GM23248 (cell line): ENCODE measurements at regions not wholly inside any gene's neighbourhood (a gene's known extent, or its start where the extent isn't known, plus 50 kb on each side); places are given as distances from the start of the nearest gene placed in this dataset.

Experiments used
- DNase-seq: peaks from one replicate; pipeline ENCODE4 v3.0.0-alpha.2; 2015
- H2AFZ ChIP-seq: fragments of 200-600 bp; sonication (generic); 2 replicates; pipeline ENCODE4 v1.6.1; 2016; ENCODE audit warnings: antibody characterized with exemption
- H3F3A ChIP-seq: fragments of 200-600 bp; sonication (generic); 2 replicates; pipeline ENCODE4 v1.6.1; 2016; ENCODE audit warnings: mild to moderate bottlenecking, antibody characterized with exemption, mixed run types; ENCODE audit not compliant: insufficient read depth
- H3K27ac ChIP-seq: fragments of 200-600 bp; sonication (generic); 2 replicates; pipeline ENCODE4 v1.5.1; 2016; ENCODE audit warnings: mild to moderate bottlenecking
- H3K27me3 ChIP-seq: fragments of 200-600 bp; sonication (generic); replicated peaks from 2 replicates; pipeline ENCODE4 v1.6.1; 2016; ENCODE audit warnings: mild to moderate bottlenecking; ENCODE audit not compliant: insufficient read depth
- H3K36me3 ChIP-seq: fragments of 200-600 bp; sonication (generic); 2 replicates; pipeline ENCODE4 v1.6.1; 2016; ENCODE audit warnings: low read depth, mild to moderate bottlenecking
- H3K4me1 ChIP-seq: fragments of 200-600 bp; sonication (generic); 2 replicates; pipeline ENCODE4 v1.6.1; 2016; ENCODE audit warnings: mild to moderate bottlenecking; ENCODE audit not compliant: insufficient read depth
- H3K4me2 ChIP-seq: fragments of 200-600 bp; sonication (generic); one replicate; pipeline ENCODE4 v1.6.1; 2016; ENCODE audit warnings: mild to moderate bottlenecking; ENCODE audit not compliant: unreplicated experiment
- H3K4me3 ChIP-seq: fragments of 200-600 bp; sonication (generic); 2 replicates; pipeline ENCODE4 v1.5.1; 2016; ENCODE audit warnings: mild to moderate bottlenecking
- H3K79me2 ChIP-seq: fragments of 200-600 bp; sonication (generic); 2 replicates; pipeline ENCODE4 v1.6.1; 2016; ENCODE audit warnings: mild to moderate bottlenecking; ENCODE audit not compliant: insufficient read depth
- H3K9ac ChIP-seq: fragments of 200-600 bp; sonication (generic); 2 replicates; pipeline ENCODE4 v1.6.1; 2016; ENCODE audit warnings: mild to moderate bottlenecking
- H3K9me2 ChIP-seq: fragments of 200-600 bp; sonication (generic); 2 replicates; pipeline ENCODE4 v1.6.1; 2016; ENCODE audit warnings: mixed run types, mild to moderate bottlenecking, moderate library complexity; ENCODE audit not compliant: insufficient read depth
- H3K9me3 ChIP-seq: fragments of 200-600 bp; sonication (generic); one replicate; pipeline ENCODE4 v1.6.1; 2017; ENCODE audit warnings: low read depth
- H4K20me1 ChIP-seq: fragments of 200-600 bp; sonication (generic); 2 replicates; pipeline ENCODE4 v1.6.0; 2016; ENCODE audit not compliant: insufficient read depth
- EZH2 ChIP-seq: fragments of 200-600 bp; sonication (generic); IDR thresholded peaks from 2 replicates; pipeline ENCODE4 v1.6.1; 2018; ENCODE audit warnings: antibody characterized with exemption, mild to moderate bottlenecking; ENCODE audit not compliant: insufficient read depth, poor library complexity, severe bottlenecking
- EZH2phosphoT487 ChIP-seq: fragments of 200-600 bp; sonication (generic); IDR thresholded peaks from 2 replicates; pipeline ENCODE4 v1.6.1; 2018; ENCODE audit warnings: antibody characterized with exemption, moderate library complexity, mild to moderate bottlenecking, low read depth; ENCODE audit not compliant: insufficient read depth
- WGBS, 2 experiments: methylation state at CpG; one replicate each; pipeline ENCODE4 v1.1.6; 2015 to 2017; ENCODE audit warnings: low lambda C conversion rate in 2 of 2, low coverage in 1 of 2; ENCODE audit errors: missing lambda C conversion rate in 2 of 2; 5-methylcytosine and 5-hydroxymethylcytosine counted together
- in situ Hi-C: fragments of 300-500 bp; cut with MboI; formaldehyde crosslinking; loops from 2 replicates; pipeline ENCODE4 v1.15.0; 2020

DNA sequence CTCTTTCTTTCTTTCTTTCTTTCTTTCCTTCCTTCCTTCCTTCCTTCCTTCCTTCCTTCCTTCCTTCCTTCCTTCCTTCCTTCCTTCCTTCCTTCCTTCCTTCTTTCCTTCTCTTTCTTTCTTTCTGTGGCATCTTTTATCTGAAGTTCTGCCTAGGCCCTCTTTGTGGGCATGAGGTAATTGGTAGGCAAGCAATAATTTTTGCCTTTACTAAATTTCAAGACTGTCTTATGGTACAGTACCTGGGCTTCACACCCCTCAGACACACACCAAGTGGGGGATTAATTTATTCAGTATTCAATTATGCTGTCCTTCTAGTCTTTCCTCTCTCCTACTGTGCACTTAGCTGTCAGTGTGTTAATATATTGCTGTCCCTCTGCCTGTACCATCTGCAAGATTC is 155.5 kb downstream of the OXSM start:
- H3K36me3 ChIP-seq = no peaks in the 10 kb centered on the region
- no peaks in the 10 kb centered on the region for H3K79me2 ChIP-seq
- no peak for DNase-seq
- H3K9ac ChIP-seq = no peak overlapping the region
- no peaks in the 10 kb centered on the region for H3K9me3 ChIP-seq
- no peaks in the 10 kb centered on the region for H3K4me1 ChIP-seq
- no peaks in the 10 kb centered on the region for H3K27me3 ChIP-seq
- no peak overlapping the region for H2AFZ ChIP-seq
- H3F3A ChIP-seq = no peaks in the 10 kb centered on the region
- no peak overlapping the region for H3K4me3 ChIP-seq
- no peaks in the 10 kb centered on the region for H3K9me2 ChIP-seq
- H3K27ac ChIP-seq = no peak overlapping the region
- TF ChIP-seq EZH2 = no peak
- no peak for TF ChIP-seq EZH2phosphoT487
- in situ Hi-C loops = no loop called here
- no peak overlapping the region for H3K4me2 ChIP-seq
- no peaks in the 10 kb centered on the region for H4K20me1 ChIP-seq

DNA sequence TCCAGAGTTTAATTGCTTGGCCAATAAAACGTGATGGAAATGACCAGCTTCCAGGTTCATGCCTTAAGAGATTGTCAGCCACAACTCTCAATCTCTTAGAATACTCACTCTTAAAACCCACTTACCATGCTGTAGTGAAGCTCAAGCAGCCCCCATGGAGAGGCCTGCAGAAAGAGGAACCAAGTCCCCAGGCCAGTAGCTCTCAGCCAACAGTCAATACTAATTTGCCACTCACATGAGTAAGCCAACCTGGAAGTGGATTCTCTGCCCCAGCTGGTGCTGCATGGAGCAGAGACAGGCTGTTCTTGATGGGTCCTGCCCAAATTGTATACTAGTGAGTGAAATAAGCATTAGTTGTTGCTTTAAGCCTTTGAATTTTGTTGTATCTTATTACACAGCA is 155.9 kb downstream of the OXSM start:
- TF ChIP-seq EZH2phosphoT487 (no peak), EZH2 (no peak)
- H4K20me1 ChIP-seq = no peaks in the 10 kb centered on the region
- no peaks in the 10 kb centered on the region for H3K9me2 ChIP-seq
- no peaks in the 10 kb centered on the region for H3K9me3 ChIP-seq
- H3F3A ChIP-seq = no peaks in the 10 kb centered on the region
- H2AFZ ChIP-seq = no peak overlapping the region
- DNase-seq = no peak
- in situ Hi-C loops = no loop called here
- 0% methylated on average over 1 of the region's 1 CpG for WGBS, 2 experiments
- H3K4me2 ChIP-seq = no peak overlapping the region
- no peak overlapping the region for H3K9ac ChIP-seq
- no peaks in the 10 kb centered on the region for H3K4me1 ChIP-seq
- no peaks in the 10 kb centered on the region for H3K27me3 ChIP-seq
- H3K27ac ChIP-seq = no peak overlapping the region
- no peaks in the 10 kb centered on the region for H3K79me2 ChIP-seq
- H3K36me3 ChIP-seq = no peaks in the 10 kb centered on the region
- no peak overlapping the region for H3K4me3 ChIP-seq

DNA sequence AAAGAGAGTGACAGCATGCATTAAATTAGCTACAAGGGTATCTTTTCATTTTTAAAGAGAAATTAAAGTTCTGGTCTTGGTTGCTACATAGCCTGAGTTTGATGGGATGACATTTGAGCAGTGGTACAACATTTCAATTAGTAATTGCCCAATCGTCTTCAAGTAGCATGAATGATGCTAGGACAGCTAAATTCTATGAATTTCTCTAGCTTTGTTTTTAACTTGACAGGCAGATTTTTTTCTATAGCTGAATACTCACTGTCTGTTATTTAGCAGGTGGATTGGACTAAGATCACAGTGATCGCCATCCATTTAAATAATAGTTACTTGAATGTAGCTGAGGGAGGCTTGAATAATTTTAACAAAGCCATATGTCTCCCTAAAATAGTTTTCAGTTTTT is 162.2 kb downstream of the OXSM start:
- Histone ChIP-seq H4K20me1 (no peaks in the 10 kb centered on the region), H3F3A (no peaks in the 10 kb centered on the region), H3K27ac (no peak overlapping the region), H3K27me3 (no peaks in the 10 kb centered on the region), H3K9ac (no peak overlapping the region), H3K9me3 (no peaks in the 10 kb centered on the region), H3K79me2 (no peaks in the 10 kb centered on the region), H3K4me1 (no peaks in the 10 kb centered on the region), H3K4me2 (no peak overlapping the region), H3K36me3 (no peaks in the 10 kb centered on the region), H3K9me2 (no peaks in the 10 kb centered on the region), H3K4me3 (no peak overlapping the region), H2AFZ (no peak overlapping the region)
- in situ Hi-C loops = no loop called here
- no peak for DNase-seq
- 18 to 21% methylated on average over 2 of the region's 2 CpGs for WGBS, 2 experiments
- TF ChIP-seq EZH2 (no peak), EZH2phosphoT487 (no peak)

DNA sequence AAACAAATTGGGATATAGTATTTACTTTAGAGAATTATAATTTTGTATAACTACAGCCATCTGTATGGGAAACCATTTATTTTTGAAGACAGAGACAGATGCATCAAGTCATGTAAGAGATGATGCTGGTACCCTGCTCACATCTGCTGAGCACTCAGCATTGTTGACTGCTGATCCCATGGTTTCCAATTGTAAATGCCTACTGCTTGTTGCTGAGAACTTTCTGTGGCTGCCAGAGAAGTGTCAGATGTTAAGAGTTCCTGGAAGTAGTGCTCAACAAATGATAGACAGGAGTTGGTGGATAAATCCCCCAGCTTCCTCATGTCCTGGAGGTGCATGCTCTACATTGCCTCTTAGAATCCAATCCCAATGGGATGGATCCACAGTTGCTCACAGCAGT is 167.1 kb downstream of the OXSM start:
- no peaks in the 10 kb centered on the region for H3K36me3 ChIP-seq
- TF ChIP-seq EZH2 = no peak
- no peak for TF ChIP-seq EZH2phosphoT487
- H4K20me1 ChIP-seq = no peaks in the 10 kb centered on the region
- H2AFZ ChIP-seq = no peak overlapping the region
- H3K9me3 ChIP-seq = no peaks in the 10 kb centered on the region
- H3F3A ChIP-seq = no peaks in the 10 kb centered on the region
- no peak overlapping the region for H3K4me2 ChIP-seq
- no peak overlapping the region for H3K4me3 ChIP-seq
- H3K4me1 ChIP-seq = no peaks in the 10 kb centered on the region
- H3K27me3 ChIP-seq = no peaks in the 10 kb centered on the region
- H3K27ac ChIP-seq = no peak overlapping the region
- no peak for DNase-seq
- H3K9me2 ChIP-seq = no peaks in the 10 kb centered on the region
- H3K79me2 ChIP-seq = no peaks in the 10 kb centered on the region
- no peak overlapping the region for H3K9ac ChIP-seq
- in situ Hi-C loops = no loop called here

DNA sequence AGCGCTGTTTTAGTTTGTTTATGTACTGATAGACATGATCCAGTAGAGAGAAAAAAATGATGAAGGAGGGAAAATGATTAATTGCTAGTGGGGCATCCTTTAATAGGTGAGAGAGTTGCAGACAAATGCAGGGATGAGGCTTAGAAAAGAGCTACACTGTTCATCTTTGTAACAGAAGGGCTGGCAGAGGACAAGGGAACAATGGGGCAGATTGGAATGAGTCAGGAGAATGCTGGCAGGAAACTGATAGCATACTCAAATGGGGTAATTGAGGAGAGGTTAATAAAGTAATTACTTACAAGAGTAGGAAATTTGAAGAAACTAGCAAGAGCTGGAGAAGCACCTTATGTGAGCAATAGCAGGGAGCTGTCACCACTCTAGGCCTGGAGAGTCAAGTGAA is 170.9 kb downstream of the OXSM start:
- no peak overlapping the region for H3K4me2 ChIP-seq
- no peaks in the 10 kb centered on the region for H3K9me2 ChIP-seq
- 14 to 30% methylated on average over 1 of the region's 1 CpG for WGBS, 2 experiments
- DNase-seq = no peak
- H3K9ac ChIP-seq = no peak overlapping the region
- H3K4me1 ChIP-seq = no peaks in the 10 kb centered on the region
- no peaks in the 10 kb centered on the region for H3K79me2 ChIP-seq
- no peaks in the 10 kb centered on the region for H3K36me3 ChIP-seq
- TF ChIP-seq EZH2 = no peak
- no peak for TF ChIP-seq EZH2phosphoT487
- H3K27me3 ChIP-seq = no peaks in the 10 kb centered on the region
- no peaks in the 10 kb centered on the region for H3K9me3 ChIP-seq
- H4K20me1 ChIP-seq = no peaks in the 10 kb centered on the region
- H3F3A ChIP-seq = no peaks in the 10 kb centered on the region
- H3K27ac ChIP-seq = no peak overlapping the region
- no peak overlapping the region for H2AFZ ChIP-seq
- in situ Hi-C loops = no loop called here
- H3K4me3 ChIP-seq = no peak overlapping the region
